Inferior parietal cortex (tissue), 1 donor: ENCODE measurements at regions not wholly inside any gene's neighbourhood (a gene's known extent, or its start where the extent isn't known, plus 50 kb on each side); places are given as distances from the start of the nearest gene placed in this dataset.
A peak's percentile ranks its signal among the peaks of the same experiment; 100 is the strongest.

Experiments
- DNase-seq: peaks from one replicate; pipeline ENCODE4 v3.0.0-alpha.2; 2016; ENCODE audit errors: extremely low spot score

GRCh38 chr18:22355598-22355997 is 62.1 kb downstream of the CTAGE1 start:
- no peak for DNase-seq

- DNase-seq: no peak
These were observed 62.6 kb downstream of the CTAGE1 start for GRCh38 chr18:22355069-22355468.

GRCh38 chr18:22349966-22350365 is 67.7 kb downstream of the CTAGE1 start:
- DNase-seq: no peak

GRCh38 chr18:22349317-22349898 is 68.3 kb downstream of the CTAGE1 start:
- DNase-seq: no peak

- no peak for DNase-seq
These were observed 69.0 kb downstream of the CTAGE1 start for GRCh38 chr18:22348521-22349316.

GRCh38 chr18:22347606-22348511 is 69.9 kb downstream of the CTAGE1 start:
- DNase-seq: no peak

GRCh38 chr18:22346953-22347605 is 70.6 kb downstream of the CTAGE1 start:
- no peak for DNase-seq

GRCh38 chr18:22346401-22346952 is 71.2 kb downstream of the CTAGE1 start:
- DNase-seq: no peak

- DNase-seq: no peak
These were observed 72.0 kb downstream of the CTAGE1 start for GRCh38 chr18:22345718-22346117.

- DNase-seq: no peak
These were observed 72.6 kb downstream of the CTAGE1 start for GRCh38 chr18:22344908-22345670.

- no peak for DNase-seq
These were observed 73.3 kb downstream of the CTAGE1 start for GRCh38 chr18:22344445-22344844.

GRCh38 chr18:22343613-22344012 is 74.1 kb downstream of the CTAGE1 start:
- no peak for DNase-seq

GRCh38 chr18:22342625-22343024 is 75.1 kb downstream of the CTAGE1 start:
- no peak for DNase-seq

- DNase-seq: no peak
These were observed 77.4 kb downstream of the CTAGE1 start for GRCh38 chr18:22340331-22340730.

GRCh38 chr18:22339913-22340312 is 77.8 kb downstream of the CTAGE1 start:
- DNase-seq: no peak

GRCh38 chr18:22337833-22338232 is 79.9 kb downstream of the CTAGE1 start:
- DNase-seq: peak; percentile 29

- DNase-seq: no peak
These were observed 80.4 kb downstream of the CTAGE1 start for GRCh38 chr18:22337306-22337705.

- no peak for DNase-seq
These were observed 81.3 kb downstream of the CTAGE1 start for GRCh38 chr18:22336406-22336805.

- DNase-seq: no peak
These were observed 82.0 kb downstream of the CTAGE1 start for GRCh38 chr18:22335731-22336198.

GRCh38 chr18:22334567-22334966 is 83.1 kb downstream of the CTAGE1 start:
- DNase-seq: no peak

GRCh38 chr18:22332590-22332989 is 85.1 kb downstream of the CTAGE1 start:
- no peak for DNase-seq
